Liver (tissue), 7 donors: ENCODE measurements at regions not wholly inside any gene's neighbourhood (a gene's known extent, or its start where the extent isn't known, plus 50 kb on each side); places are given as distances from the start of the nearest gene placed in this dataset.
"Not testable (repeated sequence)": the region's sequence is repeated elsewhere in the genome, so short reads cannot be mapped to it uniquely, and the experiment has no call there.

Experiments used
- DNase-seq: peaks from one replicate; pipeline ENCODE4 v3.0.0-alpha.2; 2017; ENCODE audit warnings: low spot score
- H3K27ac ChIP-seq, 2 donors: one replicate each; pipeline ENCODE4 v1.7.0; 2013; ENCODE audit warnings: inconsistent platforms in 2 of 2, low read length in 2 of 2, control low read depth in 1 of 2, low read depth in 1 of 2, mild to moderate bottlenecking in 1 of 2
- H3K27me3 ChIP-seq, 4 donors: one replicate each; pipeline versions ENCODE4 v1.6.1 to v1.7.0; 2013; ENCODE audit warnings: low read length in 3 of 4, inconsistent platforms in 1 of 4, mild to moderate bottlenecking in 1 of 4, moderate library complexity in 1 of 4; ENCODE audit not compliant: control insufficient read depth in 4 of 4, insufficient read depth in 4 of 4
- H3K36me3 ChIP-seq, 4 donors: one replicate each; pipeline versions ENCODE4 v1.6.1 to v1.7.0; 2013; ENCODE audit warnings: low read length in 3 of 4, mild to moderate bottlenecking in 3 of 4, low read depth in 1 of 4, moderate library complexity in 1 of 4; ENCODE audit not compliant: control insufficient read depth in 4 of 4, insufficient read depth in 3 of 4
- H3K4me1 ChIP-seq, 4 donors: one replicate each; pipeline versions ENCODE4 v1.6.1 to v1.7.0; 2013; ENCODE audit warnings: low read length in 3 of 4, mild to moderate bottlenecking in 3 of 4, moderate library complexity in 1 of 4; ENCODE audit not compliant: control insufficient read depth in 4 of 4, insufficient read depth in 4 of 4
- H3K4me3 ChIP-seq, 3 donors: one replicate each; pipeline versions ENCODE4 v1.6.1 to v1.7.0; 2013; ENCODE audit warnings: low read length in 3 of 3, control low read depth in 1 of 3, low read depth in 1 of 3, mild to moderate bottlenecking in 1 of 3
- H3K9ac ChIP-seq, 2 donors: one replicate each; pipeline ENCODE4 v1.7.0; 2013; ENCODE audit warnings: low read length in 2 of 2, mild to moderate bottlenecking in 2 of 2, moderate library complexity in 2 of 2, control low read depth in 1 of 2, low read depth in 1 of 2
- H3K9me3 ChIP-seq, 4 donors: one replicate each; pipeline versions ENCODE4 v1.6.1 to v1.7.0; 2013; ENCODE audit warnings: low read length in 3 of 4; ENCODE audit not compliant: control insufficient read depth in 4 of 4
- EGR1 ChIP-seq, 2 donors: IDR thresholded peaks; 2 replicates each; pipeline ENCODE4 v1.6.1; 2016 to 2018; ENCODE audit warnings: antibody characterized with exemption in 2 of 2, low read depth in 2 of 2
- FOXA1 ChIP-seq: IDR thresholded peaks from 2 replicates; pipeline ENCODE4 v1.6.1; 2016; ENCODE audit warnings: antibody characterized with exemption
- FOXA2 ChIP-seq: IDR thresholded peaks from 2 replicates; pipeline ENCODE4 v1.6.1; 2016; ENCODE audit warnings: antibody characterized with exemption
- HNF4A ChIP-seq, 2 donors: conservative IDR thresholded peaks; 2 replicates each; pipeline ENCODE4 v1.6.1; 2016; ENCODE audit warnings: antibody characterized with exemption in 2 of 2, mild to moderate bottlenecking in 2 of 2
- HNF4G ChIP-seq: IDR thresholded peaks from 2 replicates; pipeline ENCODE4 v1.6.1; 2016; ENCODE audit warnings: antibody characterized with exemption
- JUND ChIP-seq, 2 donors: IDR thresholded peaks; 2 replicates each; pipeline ENCODE4 v1.6.1; 2016; ENCODE audit warnings: antibody characterized with exemption in 2 of 2
- NR2F2 ChIP-seq: IDR thresholded peaks from 2 replicates; pipeline ENCODE4 v1.6.1; 2016; ENCODE audit warnings: antibody characterized with exemption
- REST ChIP-seq: IDR thresholded peaks from 2 replicates; pipeline ENCODE4 v1.6.1; 2016; ENCODE audit warnings: antibody characterized with exemption, mild to moderate bottlenecking
- RXRA ChIP-seq, 2 donors: IDR thresholded peaks; 2 replicates each; pipeline ENCODE4 v1.6.1; 2017 to 2018; ENCODE audit warnings: antibody characterized with exemption in 2 of 2, mild to moderate bottlenecking in 1 of 2
- SP1 ChIP-seq: IDR thresholded peaks from 2 replicates; pipeline ENCODE4 v1.6.1; 2018; ENCODE audit warnings: antibody characterized with exemption, mild to moderate bottlenecking
- TAF1 ChIP-seq: conservative IDR thresholded peaks from 2 replicates; pipeline ENCODE4 v1.6.1; 2016; ENCODE audit warnings: antibody characterized with exemption, mild to moderate bottlenecking
- YY1 ChIP-seq: IDR thresholded peaks from 2 replicates; pipeline ENCODE4 v1.6.1; 2016; ENCODE audit warnings: antibody characterized with exemption, mild to moderate bottlenecking
- ZBTB33 ChIP-seq: IDR thresholded peaks from 2 replicates; pipeline ENCODE4 v1.6.1; 2016; ENCODE audit warnings: antibody characterized with exemption
- WGBS: extraction: QIAGEN DNeasy Blood & Tissue Kit; methylation state at CpG from one replicate; pipeline ENCODE4 v1.1.7; 2013; 5-methylcytosine and 5-hydroxymethylcytosine counted together
- donor health status: healthy.
- donor health status: healthy.
- donor health status: healthy.
- donor health status: healthy.

GRCh38 chr11:134967746-134968145 lies 555.7 kb upstream of the B3GAT1 start:
- Histone ChIP-seq H3K27ac (no peak overlapping the region), H3K9me3 (no peaks in the 10 kb centered on the region), H3K9ac (no peak overlapping the region), H3K36me3 (no peaks in the 10 kb centered on the region), H3K4me1 (no peaks in the 10 kb centered on the region), H3K27me3 (peaks cover 0 to 2% (median 0%) of the 10 kb centered on the region in 4 donors), H3K4me3 (no peak overlapping the region)
- no peak for DNase-seq
- TF ChIP-seq YY1 (no peak), SP1 (no peak), HNF4A (conservative IDR thresholded peaks at IDR 0.05) (no peak), EGR1 (IDR thresholded peaks at IDR 0.05; ENCODE audit: low read depth in 2 of 2) (no peak), TAF1 (no peak)
- whole genome bisulfite sequencing: 67% methylated on average over 2 of the region's 2 CpGs

- not testable (repeated sequence) for H3K4me1 ChIP-seq, H3K36me3 ChIP-seq, H3K27me3 ChIP-seq, DNase-seq, H3K9me3 ChIP-seq, H3K9ac ChIP-seq, H3K27ac ChIP-seq, H3K4me3 ChIP-seq
- WGBS: 94% methylated on average over 30 of the region's 30 CpGs
These were observed 549.3 kb upstream of the B3GAT1 start for GRCh38 chr11:134961386-134961785.

GRCh38 chr11:134958870-134959269 lies 546.8 kb upstream of the B3GAT1 start:
- Histone ChIP-seq H3K9ac (no peak overlapping the region), H3K27me3 (no peaks in the 10 kb centered on the region), H3K27ac (no peak overlapping the region), H3K4me1 (no peaks in the 10 kb centered on the region), H3K36me3 (no peaks in the 10 kb centered on the region), H3K9me3 (peaks cover 0 to 1% (median 0%) of the 10 kb centered on the region in 4 donors), H3K4me3 (no peak overlapping the region)
- WGBS: 90% methylated on average over 8 of the region's 8 CpGs
- no peak for DNase-seq
- TF ChIP-seq ZBTB33 (no peak), RXRA (IDR thresholded peaks at IDR 0.05) (no peak), FOXA2 (no peak), JUND (IDR thresholded peaks at IDR 0.05) (no peak), REST (no peak), FOXA1 (no peak), NR2F2 (no peak), HNF4A (conservative IDR thresholded peaks at IDR 0.05) (no peak), HNF4G (no peak)
